ENCODE measurements at regions not wholly inside any gene's neighbourhood (a gene's known extent, or its start where the extent isn't known, plus 50 kb on each side); places are given as distances from the start of the nearest gene placed in this dataset.

DNA sequence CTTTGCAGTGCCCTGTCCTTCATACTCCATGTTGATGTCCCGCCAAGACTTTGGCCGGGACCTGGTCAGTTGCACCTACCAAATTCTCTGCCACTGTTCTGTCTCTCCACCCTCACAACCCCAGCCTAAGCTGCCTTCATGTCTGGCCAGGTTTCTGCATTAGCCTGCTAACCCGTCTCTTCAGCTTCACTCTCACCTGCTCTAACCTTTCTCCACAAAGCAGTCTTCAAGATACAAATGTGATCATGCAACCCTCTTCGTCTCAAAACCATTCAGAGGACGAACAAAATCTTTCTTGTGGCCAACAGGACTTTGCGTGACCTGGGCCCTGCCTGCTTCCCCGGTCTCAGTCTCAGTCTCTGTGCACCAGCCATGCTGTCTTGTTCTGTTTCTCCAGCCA, 148.2 kb downstream of the WSCD1 start:
- ATAC-seq (no peak), DNase-seq (ENCODE audit: low spot score in 2 of 2) (no peak)
- Mint-ChIP-seq H3K9me3 (peaks cover 11% of the 10 kb centered on the region), H3K4me3 (no peak overlapping the region), H3K36me3 (no peaks in the 10 kb centered on the region), H3K4me1 (peaks cover 3% of the 10 kb centered on the region), H3K27ac (no peak overlapping the region)

DNA sequence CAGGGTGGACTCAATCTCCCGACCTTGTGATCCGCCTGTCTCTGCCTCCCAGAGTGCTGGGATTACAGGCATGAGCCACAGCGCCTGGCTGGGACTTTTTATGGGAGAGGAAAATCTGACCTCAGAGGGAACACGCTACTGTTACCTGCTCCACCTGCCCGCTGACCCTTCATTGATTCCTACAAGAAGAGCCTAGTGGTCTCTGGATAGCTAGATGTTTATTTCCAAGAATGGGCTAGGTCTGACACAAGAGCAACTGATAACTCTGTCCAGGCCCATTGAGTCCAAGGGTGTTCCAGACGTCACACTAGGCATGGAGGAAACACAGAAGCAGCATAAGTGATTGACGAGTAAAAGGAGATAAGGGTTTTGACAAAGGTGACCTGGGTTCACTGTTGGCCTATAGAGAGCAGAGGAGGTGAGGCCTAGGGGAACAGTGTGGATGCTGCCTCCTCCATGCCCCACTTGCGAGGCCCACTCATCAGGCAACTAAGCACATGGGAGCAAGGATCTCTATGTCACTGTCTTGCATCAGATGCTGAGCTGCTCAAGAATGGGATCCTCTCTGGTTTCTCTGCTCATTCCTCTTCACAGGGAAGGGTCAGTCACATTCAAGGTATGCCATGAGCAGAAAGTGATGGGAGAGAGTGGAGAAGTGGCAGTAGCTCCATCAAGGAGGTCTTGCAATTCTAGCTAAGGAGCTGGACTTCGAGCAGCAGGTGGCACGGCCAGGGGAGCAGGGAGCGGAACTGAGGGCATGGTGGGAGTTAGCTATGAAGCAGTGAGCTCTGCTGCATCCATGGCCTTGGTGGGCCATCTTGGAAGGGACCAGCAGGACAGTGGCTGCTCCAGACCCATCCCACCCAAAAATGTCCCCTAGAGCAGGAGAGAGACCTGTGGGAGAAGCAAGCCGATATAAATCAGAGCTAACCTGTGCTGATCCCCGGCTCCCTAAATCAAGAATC, 145.2 kb downstream of the WSCD1 start:
- ATAC-seq (no peak), DNase-seq (ENCODE audit: low spot score in 2 of 2) (no peak)
- Mint-ChIP-seq H3K9me3 (no peaks in the 10 kb centered on the region), H3K4me1 (no peaks in the 10 kb centered on the region), H3K27ac (no peak overlapping the region), H3K4me3 (no peak overlapping the region), H3K36me3 (no peaks in the 10 kb centered on the region)

DNA sequence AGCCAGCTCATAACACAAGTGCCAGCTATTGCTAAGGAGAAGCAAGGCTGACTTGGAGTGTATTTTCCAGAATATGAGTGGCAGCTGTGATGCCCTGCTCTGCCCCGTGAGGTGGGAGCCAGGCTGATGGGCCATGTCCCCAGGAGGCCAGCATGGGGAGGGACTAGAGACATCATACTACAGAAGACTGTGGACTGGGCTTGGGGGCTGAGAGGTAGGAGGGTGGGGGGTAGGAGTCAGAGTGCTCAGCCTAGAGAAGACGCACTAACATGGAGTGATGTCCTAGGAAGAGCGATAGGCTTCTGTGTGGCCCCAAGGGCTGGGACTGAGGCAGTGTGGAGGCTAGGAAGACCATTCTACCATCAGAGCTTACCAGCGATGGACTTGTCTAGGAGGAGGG, 143.7 kb downstream of the WSCD1 start:
- Mint-ChIP-seq H3K4me1 (no peaks in the 10 kb centered on the region), H3K4me3 (no peak overlapping the region), H3K36me3 (no peaks in the 10 kb centered on the region), H3K27ac (no peak overlapping the region), H3K9me3 (no peaks in the 10 kb centered on the region)
- ATAC-seq = no peak
- no peak for DNase-seq (ENCODE audit: low spot score in 2 of 2)

DNA sequence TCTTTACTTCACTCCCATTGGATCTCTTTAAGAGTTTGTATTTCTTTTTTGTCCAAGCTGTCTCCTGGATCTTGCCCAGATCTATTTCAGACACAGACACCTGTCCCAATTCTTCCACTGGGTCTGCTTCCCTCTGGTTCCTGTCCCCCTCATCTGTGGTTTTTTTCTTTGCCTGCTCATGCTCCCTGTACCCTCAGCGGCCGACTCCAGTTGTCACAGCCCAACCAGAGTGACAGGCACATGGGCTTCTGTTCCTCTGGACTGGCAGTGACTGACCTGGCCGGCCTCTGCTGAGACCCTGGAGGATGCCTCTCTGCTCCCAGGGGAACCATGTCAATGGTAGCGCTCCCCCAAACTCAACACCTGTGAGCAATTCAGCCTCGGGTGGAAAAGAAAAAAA, 142.6 kb downstream of the WSCD1 start:
- no peaks in the 10 kb centered on the region for H3K36me3 Mint-ChIP-seq
- H3K27ac Mint-ChIP-seq = no peak overlapping the region
- ATAC-seq = no peak
- H3K9me3 Mint-ChIP-seq = no peaks in the 10 kb centered on the region
- no peaks in the 10 kb centered on the region for H3K4me1 Mint-ChIP-seq
- no peak for DNase-seq (ENCODE audit: low spot score in 2 of 2)
- no peak overlapping the region for H3K4me3 Mint-ChIP-seq

DNA sequence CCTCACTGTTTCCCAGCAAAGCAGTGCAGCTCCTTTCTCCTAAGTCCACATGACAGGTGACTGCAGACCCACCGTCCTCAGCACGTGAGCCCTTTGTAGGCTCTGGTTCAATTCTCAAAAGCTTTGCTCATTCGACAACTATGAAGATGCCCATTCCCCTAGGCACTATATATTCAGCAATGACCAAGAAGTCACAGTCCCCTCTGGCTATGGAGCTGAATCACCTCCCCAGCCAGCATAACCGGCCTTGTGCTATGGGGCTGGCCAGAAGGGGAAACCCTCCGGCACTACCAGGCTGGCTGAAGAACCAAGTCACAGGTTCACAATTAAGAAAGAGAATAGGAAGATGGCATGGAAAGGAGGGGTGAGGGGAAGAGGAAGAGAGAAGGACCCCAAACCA, 139.7 kb downstream of the WSCD1 start:
- Mint-ChIP-seq H3K4me3 (no peak overlapping the region), H3K36me3 (no peaks in the 10 kb centered on the region), H3K9me3 (no peaks in the 10 kb centered on the region), H3K4me1 (no peaks in the 10 kb centered on the region), H3K27ac (no peak overlapping the region)
- ATAC-seq = no peak
- DNase-seq (ENCODE audit: low spot score in 2 of 2) = no peak

GRCh38 chr17:6208608-6209180, 138.5 kb downstream of the WSCD1 start:
- H3K4me1 Mint-ChIP-seq = no peaks in the 10 kb centered on the region
- no peaks in the 10 kb centered on the region for H3K9me3 Mint-ChIP-seq
- H3K27ac Mint-ChIP-seq = no peak overlapping the region

DNA sequence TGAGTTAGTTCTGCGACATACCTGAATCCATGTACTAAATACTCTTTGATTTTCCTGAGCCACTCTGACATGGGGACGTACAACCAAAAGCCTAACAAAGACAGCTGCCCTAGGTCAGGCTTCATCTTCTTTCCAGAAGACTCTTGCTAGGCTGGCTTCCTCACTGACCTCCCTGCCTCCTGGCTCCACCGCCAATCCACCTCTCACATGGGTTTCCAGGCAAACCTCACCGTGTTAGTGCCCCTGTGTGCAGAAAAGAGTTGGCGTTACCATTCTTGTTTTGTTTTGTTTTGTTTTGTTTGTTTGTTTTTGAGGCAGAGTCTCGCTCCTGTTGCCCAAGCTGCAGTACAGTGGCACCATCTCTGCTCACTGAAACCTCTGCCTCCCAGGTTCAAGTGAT, 135.3 kb downstream of the WSCD1 start:
- H3K27ac Mint-ChIP-seq = no peak overlapping the region
- DNase-seq (ENCODE audit: low spot score in 2 of 2) (no peak), ATAC-seq (no peak)
- no peaks in the 10 kb centered on the region for H3K9me3 Mint-ChIP-seq
- H3K4me1 Mint-ChIP-seq = no peaks in the 10 kb centered on the region
- no peak overlapping the region for H3K4me3 Mint-ChIP-seq
- no peaks in the 10 kb centered on the region for H3K36me3 Mint-ChIP-seq

More at GRCh38 chr17:6208608-6209180, 138.5 kb downstream of the WSCD1 start:
- ATAC-seq = no peak
- Mint-ChIP-seq H3K36me3 (no peaks in the 10 kb centered on the region), H3K4me3 (no peak overlapping the region)
- DNase-seq (ENCODE audit: low spot score in 2 of 2) = no peak

GRCh38 chr17:6205033-6205432, 134.9 kb downstream of the WSCD1 start:
- no peaks in the 10 kb centered on the region for H3K4me1 Mint-ChIP-seq
- H3K4me3 Mint-ChIP-seq = no peak overlapping the region
- DNase-seq (ENCODE audit: low spot score in 2 of 2) (no peak), ATAC-seq (no peak)
- no peaks in the 10 kb centered on the region for H3K36me3 Mint-ChIP-seq
- no peak overlapping the region for H3K27ac Mint-ChIP-seq
- H3K9me3 Mint-ChIP-seq = no peaks in the 10 kb centered on the region

DNA sequence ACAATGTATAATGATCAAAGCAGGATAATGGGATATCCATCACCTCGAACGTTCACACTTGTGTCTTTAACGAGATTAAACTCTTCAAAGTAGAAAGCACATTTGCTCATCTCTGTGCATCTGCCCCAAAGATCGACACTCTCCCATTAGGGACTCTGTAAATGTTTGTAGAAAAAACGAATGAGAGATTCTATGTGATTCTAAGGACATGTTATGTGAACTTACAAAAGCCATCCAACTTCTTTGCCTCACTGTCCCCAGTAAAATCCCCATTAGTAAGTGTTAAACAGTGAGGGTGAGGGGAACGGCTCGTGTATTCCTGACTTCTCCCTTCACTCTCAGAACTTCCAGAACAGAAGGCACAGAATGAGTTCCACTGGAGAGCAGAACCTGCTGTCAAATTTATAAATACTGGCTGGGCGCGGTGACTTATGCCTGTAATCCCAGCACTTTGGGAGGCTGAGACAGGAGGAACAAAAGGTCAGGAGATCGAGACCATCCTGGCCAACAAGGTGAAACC, 134.1 kb downstream of the WSCD1 start:
- no peak for ATAC-seq
- DNase-seq (ENCODE audit: low spot score in 2 of 2) = no peak
- Mint-ChIP-seq H3K4me3 (no peak overlapping the region), H3K9me3 (no peaks in the 10 kb centered on the region), H3K4me1 (no peaks in the 10 kb centered on the region), H3K27ac (no peak overlapping the region), H3K36me3 (no peaks in the 10 kb centered on the region)

DNA sequence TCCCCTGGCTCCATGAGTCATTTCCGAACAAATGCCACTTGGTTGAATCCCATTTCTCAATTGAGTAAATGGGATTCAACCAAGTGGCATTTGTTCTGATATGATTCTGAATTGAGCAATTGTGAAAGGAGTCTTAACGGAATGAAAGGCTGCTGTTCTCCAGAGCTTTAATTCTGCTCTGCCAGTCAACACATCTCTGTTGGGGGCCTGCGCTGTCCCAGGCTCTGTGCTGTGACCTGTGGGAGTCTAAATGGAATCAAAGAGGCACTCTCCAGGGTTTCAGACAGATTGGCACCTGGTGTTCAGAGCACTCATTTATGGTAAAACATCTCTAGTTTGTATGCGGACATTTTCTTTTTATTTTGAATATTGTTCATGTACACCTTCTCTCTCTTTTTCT, 126.2 kb downstream of the WSCD1 start:
- H3K27ac Mint-ChIP-seq = no peak overlapping the region
- DNase-seq (ENCODE audit: low spot score in 2 of 2) = no peak
- H3K4me1 Mint-ChIP-seq = peaks cover 4% of the 10 kb centered on the region
- H3K36me3 Mint-ChIP-seq = peaks cover 8% of the 10 kb centered on the region
- ATAC-seq = no peak
- no peak overlapping the region for H3K4me3 Mint-ChIP-seq
- peaks cover 5% of the 10 kb centered on the region for H3K9me3 Mint-ChIP-seq

DNA sequence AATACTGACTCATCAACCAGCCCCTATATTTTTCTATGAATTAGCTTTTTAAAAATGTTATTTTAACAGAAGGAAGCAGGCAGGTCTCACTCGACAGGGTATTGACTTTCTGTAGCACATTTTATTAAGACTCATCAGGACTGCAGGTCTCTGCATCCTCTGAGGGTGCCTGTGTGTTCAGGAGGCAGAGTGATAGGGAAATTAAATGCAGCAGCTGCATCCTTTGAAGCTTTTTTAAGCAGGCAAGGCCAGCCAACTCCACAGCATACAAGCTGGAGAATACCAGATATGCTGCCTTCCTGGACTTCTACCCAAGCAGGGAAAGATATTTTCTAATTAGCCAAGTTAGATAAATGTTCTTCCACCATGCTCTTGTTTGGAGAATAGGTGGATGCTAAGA, 124.9 kb downstream of the WSCD1 start:
- peaks cover 5% of the 10 kb centered on the region for H3K9me3 Mint-ChIP-seq
- H3K36me3 Mint-ChIP-seq = peaks cover 8% of the 10 kb centered on the region
- DNase-seq (ENCODE audit: low spot score in 2 of 2) (no peak), ATAC-seq (no peak)
- no peak overlapping the region for H3K27ac Mint-ChIP-seq
- no peak overlapping the region for H3K4me3 Mint-ChIP-seq
- peaks cover 4% of the 10 kb centered on the region for H3K4me1 Mint-ChIP-seq

DNA sequence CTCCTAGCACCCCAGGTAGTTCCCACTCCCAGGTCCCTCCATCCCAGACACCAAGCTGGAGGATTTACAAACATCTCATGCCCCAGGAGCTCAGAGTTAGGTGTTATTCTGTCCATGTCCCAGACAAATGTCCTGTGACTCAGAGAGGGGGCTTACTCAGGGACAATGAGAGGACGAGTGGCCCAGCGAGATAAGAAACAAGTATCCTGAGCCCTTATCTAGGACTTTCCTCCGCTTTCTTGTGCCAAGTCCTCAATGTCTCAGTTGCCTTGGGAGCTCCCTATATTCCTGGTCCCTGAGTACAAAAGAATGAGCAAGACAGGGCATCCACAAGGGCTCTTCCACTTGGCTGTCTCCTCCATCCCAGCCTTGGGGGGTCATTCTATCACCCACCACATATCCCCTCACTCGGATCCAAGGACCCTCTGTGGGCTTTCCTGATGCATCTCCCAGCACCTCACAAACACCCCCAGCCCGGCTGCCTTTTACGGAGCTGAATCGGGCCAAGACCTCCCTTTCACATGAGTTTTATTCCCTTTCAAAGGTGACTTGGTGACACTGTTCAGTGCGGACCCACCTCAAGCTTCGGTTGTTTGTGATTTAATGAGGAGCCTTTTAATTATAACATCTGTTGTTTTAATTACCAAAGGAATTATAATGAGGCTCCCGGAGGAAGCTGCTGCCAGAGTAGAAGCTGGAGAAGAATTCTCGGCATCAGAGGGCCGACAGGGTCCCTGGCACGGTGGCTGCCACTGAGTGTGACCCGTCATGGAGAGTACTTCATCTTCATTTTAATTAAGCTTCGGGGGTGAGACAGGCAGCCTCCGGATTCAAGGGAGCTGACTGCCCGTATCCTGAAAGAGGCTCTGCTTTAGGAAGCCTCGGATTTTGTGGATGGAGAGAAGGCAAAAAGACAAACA, 121.5 kb downstream of the WSCD1 start:
- H3K9me3 Mint-ChIP-seq = peaks cover 5% of the 10 kb centered on the region
- DNase-seq (ENCODE audit: low spot score in 2 of 2) (no peak), ATAC-seq (no peak)
- no peak overlapping the region for H3K27ac Mint-ChIP-seq
- peaks cover 4% of the 10 kb centered on the region for H3K4me1 Mint-ChIP-seq
- H3K4me3 Mint-ChIP-seq = no peak overlapping the region
- peaks cover 8% of the 10 kb centered on the region for H3K36me3 Mint-ChIP-seq

DNA sequence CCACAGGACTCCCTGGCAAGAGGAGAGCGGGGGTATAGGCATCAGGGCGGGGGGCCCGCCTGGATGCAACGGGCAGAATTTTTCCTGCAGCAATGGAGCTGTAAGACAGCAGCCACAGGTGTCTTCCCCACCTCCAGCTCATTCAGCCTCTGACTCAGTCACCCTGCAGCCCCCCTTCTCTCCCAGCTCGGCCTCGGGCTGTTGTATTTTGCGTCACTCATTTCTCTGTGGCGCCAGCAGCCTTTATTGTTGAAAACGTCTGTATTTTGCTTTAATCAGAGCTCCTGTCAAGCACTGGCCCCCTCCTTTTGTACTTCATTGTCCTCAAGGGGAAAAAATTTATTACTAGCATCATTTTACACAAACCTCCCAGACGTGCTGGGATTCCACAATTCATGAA, 117.7 kb downstream of the WSCD1 start:
- H3K27ac Mint-ChIP-seq = no peak overlapping the region
- no peaks in the 10 kb centered on the region for H3K36me3 Mint-ChIP-seq
- H3K9me3 Mint-ChIP-seq = no peaks in the 10 kb centered on the region
- no peaks in the 10 kb centered on the region for H3K4me1 Mint-ChIP-seq
- ATAC-seq = no peak
- no peak overlapping the region for H3K4me3 Mint-ChIP-seq
- no peak for DNase-seq (ENCODE audit: low spot score in 2 of 2)

GRCh38 chr17:6186998-6187397, 116.8 kb downstream of the WSCD1 start:
- ATAC-seq = no peak

GRCh38 chr17:6184508-6184907, 114.3 kb downstream of the WSCD1 start:
- no peaks in the 10 kb centered on the region for H3K9me3 Mint-ChIP-seq
- ATAC-seq (no peak), DNase-seq (ENCODE audit: low spot score in 2 of 2) (no peak)
- no peak overlapping the region for H3K27ac Mint-ChIP-seq
- no peaks in the 10 kb centered on the region for H3K36me3 Mint-ChIP-seq
- H3K4me1 Mint-ChIP-seq = no peaks in the 10 kb centered on the region
- H3K4me3 Mint-ChIP-seq = no peak overlapping the region

More at GRCh38 chr17:6186998-6187397, 116.8 kb downstream of the WSCD1 start:
- no peaks in the 10 kb centered on the region for H3K36me3 Mint-ChIP-seq
- H3K27ac Mint-ChIP-seq = no peak overlapping the region
- no peak overlapping the region for H3K4me3 Mint-ChIP-seq
- H3K4me1 Mint-ChIP-seq = no peaks in the 10 kb centered on the region
- H3K9me3 Mint-ChIP-seq = no peaks in the 10 kb centered on the region
- DNase-seq (ENCODE audit: low spot score in 2 of 2) = no peak
